ENCODE measurements at regions not wholly inside any gene's neighbourhood (a gene's known extent, or its start where the extent isn't known, plus 50 kb on each side); places are given as distances from the start of the nearest gene placed in this dataset.

- TF ChIP-seq, protein P1, sequence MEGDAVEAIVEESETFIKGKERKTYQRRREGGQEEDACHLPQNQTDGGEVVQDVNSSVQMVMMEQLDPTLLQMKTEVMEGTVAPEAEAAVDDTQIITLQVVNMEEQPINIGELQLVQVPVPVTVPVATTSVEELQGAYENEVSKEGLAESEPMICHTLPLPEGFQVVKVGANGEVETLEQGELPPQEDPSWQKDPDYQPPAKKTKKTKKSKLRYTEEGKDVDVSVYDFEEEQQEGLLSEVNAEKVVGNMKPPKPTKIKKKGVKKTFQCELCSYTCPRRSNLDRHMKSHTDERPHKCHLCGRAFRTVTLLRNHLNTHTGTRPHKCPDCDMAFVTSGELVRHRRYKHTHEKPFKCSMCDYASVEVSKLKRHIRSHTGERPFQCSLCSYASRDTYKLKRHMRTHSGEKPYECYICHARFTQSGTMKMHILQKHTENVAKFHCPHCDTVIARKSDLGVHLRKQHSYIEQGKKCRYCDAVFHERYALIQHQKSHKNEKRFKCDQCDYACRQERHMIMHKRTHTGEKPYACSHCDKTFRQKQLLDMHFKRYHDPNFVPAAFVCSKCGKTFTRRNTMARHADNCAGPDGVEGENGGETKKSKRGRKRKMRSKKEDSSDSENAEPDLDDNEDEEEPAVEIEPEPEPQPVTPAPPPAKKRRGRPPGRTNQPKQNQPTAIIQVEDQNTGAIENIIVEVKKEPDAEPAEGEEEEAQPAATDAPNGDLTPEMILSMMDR (IDR thresholded peaks at IDR 0.05; ENCODE audit: borderline replicate concordance, insufficient read depth, low read depth, low read length), result no peak
- no peak overlapping the region for H3K4me3 ChIP-seq (ENCODE audit: low read depth, low read length)
Measured at GRCh38 chr15:70453766-70454165, 309.6 kb downstream of the UACA start.

DNA sequence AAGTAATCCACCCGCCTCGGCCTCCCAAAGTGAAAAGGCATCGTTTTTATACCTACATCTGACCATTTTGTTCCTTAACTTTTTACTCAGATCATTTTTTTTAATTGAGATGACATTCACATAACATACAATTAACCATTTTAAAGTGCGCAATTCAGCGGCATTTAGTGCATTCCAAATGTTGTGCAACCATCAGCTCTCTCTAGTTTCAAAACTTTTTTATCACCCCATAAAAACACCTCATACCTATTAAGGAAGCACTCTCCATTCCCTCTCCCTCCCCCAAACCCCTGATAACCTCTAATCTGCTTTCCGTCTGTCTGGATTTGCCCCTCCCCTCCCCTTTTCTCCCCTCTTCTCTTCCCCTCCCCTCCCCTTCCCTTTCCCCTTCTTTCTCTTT lies 310.1 kb downstream of the UACA start:
- no peak overlapping the region for H3K4me3 ChIP-seq (ENCODE audit: low read depth, low read length)
- TF ChIP-seq, protein P1 (IDR thresholded peaks at IDR 0.05; ENCODE audit: borderline replicate concordance, insufficient read depth, low read depth, low read length), result no peak

DNA sequence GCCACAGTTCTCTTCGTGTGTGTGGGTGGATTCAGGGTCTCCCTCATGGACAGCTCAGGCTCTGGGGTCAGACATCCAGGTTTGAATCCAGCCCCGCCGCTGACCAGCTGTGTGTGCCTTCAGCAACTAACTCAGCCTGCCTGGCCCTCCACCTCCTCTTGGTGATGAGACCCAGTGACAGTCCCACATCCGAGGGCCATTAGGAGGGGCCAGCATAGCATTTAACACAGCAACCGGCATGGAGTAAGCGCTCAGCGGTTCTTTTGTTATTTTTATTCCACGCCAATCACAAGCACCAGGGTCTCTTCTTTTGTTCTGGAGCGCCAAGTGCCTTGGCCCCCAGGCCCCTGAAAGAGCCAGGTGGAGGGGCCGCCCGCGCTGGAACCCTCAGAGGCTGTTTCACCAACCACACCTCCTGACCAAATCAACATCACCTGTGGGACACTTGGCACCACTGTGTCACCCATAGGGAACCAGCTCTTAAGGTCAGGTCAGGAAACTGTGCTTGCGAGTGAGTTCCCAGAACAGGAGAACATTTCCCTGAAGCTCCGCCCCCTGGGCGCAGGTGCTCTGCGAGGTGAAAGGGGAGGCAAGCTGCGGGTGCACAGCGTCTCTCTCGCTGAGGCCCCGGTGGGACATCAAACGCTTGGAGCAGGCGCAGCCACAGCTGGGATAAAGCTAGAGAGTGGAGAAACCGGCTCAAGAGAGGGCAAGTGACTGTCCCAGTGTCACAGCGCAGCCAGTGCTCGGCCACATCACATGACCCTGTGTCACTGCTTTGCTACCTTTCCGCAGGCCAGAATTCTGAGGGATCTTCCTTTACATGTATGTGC lies 311.3 kb downstream of the UACA start:
- TF ChIP-seq, protein P1 (IDR thresholded peaks at IDR 0.05; ENCODE audit: borderline replicate concordance, insufficient read depth, low read depth, low read length), result no peak
- no peak overlapping the region for H3K4me3 ChIP-seq (ENCODE audit: low read depth, low read length)

GRCh38 chr15:70450142-70450443 lies 313.3 kb downstream of the UACA start:
- TF ChIP-seq, protein P1 (IDR thresholded peaks at IDR 0.05; ENCODE audit: borderline replicate concordance, insufficient read depth, low read depth, low read length), result no peak
- no peak overlapping the region for H3K4me3 ChIP-seq (ENCODE audit: low read depth, low read length)

DNA sequence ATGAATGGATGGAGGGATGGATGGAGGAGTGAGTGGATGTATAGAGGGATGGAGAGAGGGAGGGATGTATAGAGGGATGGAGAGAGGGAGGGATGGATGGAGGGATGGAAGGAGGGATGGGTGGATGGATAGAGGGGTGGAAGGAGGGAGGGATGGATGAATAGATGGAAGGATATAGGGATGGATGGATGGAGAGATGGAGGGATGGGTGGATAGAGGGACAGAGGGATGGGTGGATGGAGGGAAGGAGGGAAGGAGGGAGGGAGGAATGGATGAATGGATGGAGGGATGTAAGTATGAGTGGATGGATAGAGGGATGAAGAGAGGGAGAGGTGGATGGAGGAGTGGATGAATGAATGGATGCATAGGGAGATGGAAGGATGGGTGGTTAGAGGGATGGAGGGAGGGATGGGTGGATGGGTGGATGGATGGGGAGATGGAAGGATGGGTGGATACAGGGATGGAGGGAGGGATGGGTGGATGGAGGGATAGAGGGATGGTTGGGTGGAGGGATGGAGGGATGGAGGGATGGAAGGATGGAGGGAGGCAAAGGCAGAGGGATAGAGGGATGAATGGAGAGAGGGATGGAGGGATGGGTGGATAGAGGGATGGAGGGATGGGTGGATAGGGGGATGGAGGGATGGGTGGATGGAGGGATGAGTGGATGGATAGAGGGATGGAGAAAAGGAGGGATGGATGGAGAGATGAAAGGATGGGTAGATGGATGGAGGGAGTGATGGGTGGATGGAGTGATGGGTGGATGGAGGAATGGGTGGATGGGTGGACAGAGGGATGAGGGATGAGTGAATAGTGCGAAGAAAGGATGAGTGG lies 313.8 kb downstream of the UACA start:
- no peak overlapping the region for H3K4me3 ChIP-seq (ENCODE audit: low read depth, low read length)
- TF ChIP-seq, protein P1 (IDR thresholded peaks at IDR 0.05; ENCODE audit: borderline replicate concordance, insufficient read depth, low read depth, low read length), result no peak

DNA sequence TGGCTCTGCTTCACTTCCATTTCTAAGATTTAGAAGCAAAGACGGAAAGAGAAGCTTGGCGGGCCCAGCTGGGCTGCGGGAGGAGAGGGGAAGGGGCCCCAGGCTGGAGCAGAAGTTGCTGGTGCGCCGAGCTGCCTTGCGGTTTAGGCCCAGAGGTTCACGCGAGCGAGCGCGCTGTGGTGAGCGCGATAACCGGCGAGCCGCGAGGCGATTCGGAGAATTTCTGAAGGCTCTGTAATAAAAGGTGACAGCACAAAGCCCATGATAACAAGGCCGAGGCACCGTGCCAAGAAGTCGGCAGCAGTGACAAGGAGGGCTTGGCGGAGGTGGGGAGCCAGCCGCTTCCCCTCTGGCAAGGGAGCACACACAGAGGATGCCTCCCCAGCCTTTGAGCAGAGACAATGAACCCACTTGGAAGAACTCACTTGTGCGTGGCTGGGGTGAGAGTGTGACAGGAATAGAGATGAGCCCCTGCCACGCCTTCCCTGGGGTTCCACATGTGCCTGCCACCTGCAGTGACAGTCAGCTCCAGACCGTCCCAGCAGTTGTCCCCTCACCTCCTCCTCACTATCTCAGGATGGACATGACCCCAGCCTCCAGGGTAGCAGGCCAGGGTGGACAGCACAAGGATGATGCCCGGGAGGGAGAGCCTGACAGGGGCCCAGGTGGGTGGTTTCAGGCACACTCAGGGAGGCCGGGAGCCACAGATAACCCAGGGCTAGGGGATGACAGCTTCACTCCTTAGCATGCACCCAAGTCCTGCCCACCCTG lies 315.2 kb downstream of the UACA start:
- no peak overlapping the region for H3K4me3 ChIP-seq (ENCODE audit: low read depth, low read length)
- TF ChIP-seq, protein P1 (IDR thresholded peaks at IDR 0.05; ENCODE audit: borderline replicate concordance, insufficient read depth, low read depth, low read length), result no peak

All from GM12875 (cell line).